ENCODE measurements at regions not wholly inside any gene's neighbourhood (a gene's known extent, or its start where the extent isn't known, plus 50 kb on each side); places are given as distances from the start of the nearest gene placed in this dataset.

DNA sequence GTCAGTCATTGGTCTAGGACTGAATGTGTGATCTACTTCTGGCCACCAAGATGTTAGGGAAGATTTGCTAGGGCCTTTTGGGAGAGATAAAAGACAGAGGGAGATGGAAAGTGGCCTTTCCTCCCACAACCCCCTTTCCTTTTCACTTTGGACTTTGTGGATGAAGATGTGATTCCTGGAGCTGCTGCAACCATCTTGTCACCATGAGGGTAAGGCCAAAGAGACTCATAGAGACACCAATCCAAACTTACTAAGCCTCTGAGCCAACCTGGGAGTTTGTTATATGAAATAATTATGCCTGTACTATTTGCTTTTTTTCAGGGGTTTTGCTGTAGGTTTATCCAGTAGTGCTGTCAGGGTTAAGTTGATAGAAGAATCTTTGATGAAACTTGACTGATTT, 111.8 kb upstream of the SMIM23 start:
- Histone ChIP-seq H3K27ac (ENCODE audit: low read depth, low read length, poor library complexity, severe bottlenecking) (no peak overlapping the region), H3K36me3 (ENCODE audit: insufficient read depth, low read length, poor library complexity, severe bottlenecking) (no peaks in the 10 kb centered on the region), H3K9me3 (ENCODE audit: low read depth, low read length, poor library complexity, severe bottlenecking) (no peaks in the 10 kb centered on the region), H3K4me3 (ENCODE audit: low read depth, low read length, poor library complexity, severe bottlenecking) (no peak overlapping the region), H3K27me3 (replicated peaks; ENCODE audit: insufficient read depth, low read depth, low read length, poor library complexity) (peaks cover 8% of the 10 kb centered on the region), H3K4me1 (ENCODE audit: insufficient read depth, low read length, poor library complexity, severe bottlenecking) (no peaks in the 10 kb centered on the region)
- no TSS peak for BruUV-seq (replicated peaks)
- ChIA-PET POLR2A (ENCODE audit: low non-redundant PET) (no interaction called here), CTCF (no interaction called here)
- TF ChIP-seq, protein P1, sequence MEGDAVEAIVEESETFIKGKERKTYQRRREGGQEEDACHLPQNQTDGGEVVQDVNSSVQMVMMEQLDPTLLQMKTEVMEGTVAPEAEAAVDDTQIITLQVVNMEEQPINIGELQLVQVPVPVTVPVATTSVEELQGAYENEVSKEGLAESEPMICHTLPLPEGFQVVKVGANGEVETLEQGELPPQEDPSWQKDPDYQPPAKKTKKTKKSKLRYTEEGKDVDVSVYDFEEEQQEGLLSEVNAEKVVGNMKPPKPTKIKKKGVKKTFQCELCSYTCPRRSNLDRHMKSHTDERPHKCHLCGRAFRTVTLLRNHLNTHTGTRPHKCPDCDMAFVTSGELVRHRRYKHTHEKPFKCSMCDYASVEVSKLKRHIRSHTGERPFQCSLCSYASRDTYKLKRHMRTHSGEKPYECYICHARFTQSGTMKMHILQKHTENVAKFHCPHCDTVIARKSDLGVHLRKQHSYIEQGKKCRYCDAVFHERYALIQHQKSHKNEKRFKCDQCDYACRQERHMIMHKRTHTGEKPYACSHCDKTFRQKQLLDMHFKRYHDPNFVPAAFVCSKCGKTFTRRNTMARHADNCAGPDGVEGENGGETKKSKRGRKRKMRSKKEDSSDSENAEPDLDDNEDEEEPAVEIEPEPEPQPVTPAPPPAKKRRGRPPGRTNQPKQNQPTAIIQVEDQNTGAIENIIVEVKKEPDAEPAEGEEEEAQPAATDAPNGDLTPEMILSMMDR (conservative IDR thresholded peaks at IDR 0.05; ENCODE audit: low read depth, low read length) = no peak
- intact Hi-C loops (cut with micrococcal nuclease; ENCODE audit: unreplicated experiment) = no loop called here
- DNase-seq (ENCODE audit: low spot score) = no peak

DNA sequence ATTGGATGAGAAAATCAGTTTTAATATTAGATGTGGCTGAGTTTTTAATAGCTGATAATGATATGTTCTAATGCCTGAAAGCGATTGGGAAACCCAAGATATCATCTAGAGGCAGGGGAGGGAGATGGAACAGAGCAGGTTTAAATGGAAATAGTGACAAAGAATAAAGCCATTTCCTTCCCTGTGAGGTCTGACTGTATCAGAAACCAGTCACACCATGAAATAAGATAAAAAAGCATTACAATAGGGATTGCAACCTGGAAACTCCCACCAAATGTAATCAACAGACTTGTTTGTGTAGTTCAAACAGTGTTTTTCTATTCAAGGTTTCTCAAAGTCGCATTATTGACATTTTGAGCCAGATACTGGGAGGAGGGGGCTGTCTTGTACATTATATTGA, 110.1 kb upstream of the SMIM23 start:
- no peaks in the 10 kb centered on the region for H3K9me3 ChIP-seq (ENCODE audit: low read depth, low read length, poor library complexity, severe bottlenecking)
- TF ChIP-seq, protein P1 (conservative IDR thresholded peaks at IDR 0.05; ENCODE audit: low read depth, low read length) = no peak
- TF ChIP-seq EZH2 (IDR thresholded peaks at IDR 0.05; ENCODE audit: borderline replicate concordance, low read depth, low read length, poor library complexity, severe bottlenecking) = no peak
- no TSS peak for BruUV-seq (replicated peaks)
- H3K4me3 ChIP-seq (ENCODE audit: low read depth, low read length, poor library complexity, severe bottlenecking) = no peak overlapping the region
- no peak for DNase-seq (ENCODE audit: low spot score)
- intact Hi-C loops (cut with micrococcal nuclease; ENCODE audit: unreplicated experiment) = no loop called here
- H3K36me3 ChIP-seq (ENCODE audit: insufficient read depth, low read length, poor library complexity, severe bottlenecking) = no peaks in the 10 kb centered on the region
- H3K27ac ChIP-seq (ENCODE audit: low read depth, low read length, poor library complexity, severe bottlenecking) = no peak overlapping the region
- no peaks in the 10 kb centered on the region for H3K4me1 ChIP-seq (ENCODE audit: insufficient read depth, low read length, poor library complexity, severe bottlenecking)
- CTCF ChIA-PET = no interaction called here
- peaks cover 8% of the 10 kb centered on the region for H3K27me3 ChIP-seq (replicated peaks; ENCODE audit: insufficient read depth, low read depth, low read length, poor library complexity)
- POLR2A ChIA-PET (ENCODE audit: low non-redundant PET) = no interaction called here

DNA sequence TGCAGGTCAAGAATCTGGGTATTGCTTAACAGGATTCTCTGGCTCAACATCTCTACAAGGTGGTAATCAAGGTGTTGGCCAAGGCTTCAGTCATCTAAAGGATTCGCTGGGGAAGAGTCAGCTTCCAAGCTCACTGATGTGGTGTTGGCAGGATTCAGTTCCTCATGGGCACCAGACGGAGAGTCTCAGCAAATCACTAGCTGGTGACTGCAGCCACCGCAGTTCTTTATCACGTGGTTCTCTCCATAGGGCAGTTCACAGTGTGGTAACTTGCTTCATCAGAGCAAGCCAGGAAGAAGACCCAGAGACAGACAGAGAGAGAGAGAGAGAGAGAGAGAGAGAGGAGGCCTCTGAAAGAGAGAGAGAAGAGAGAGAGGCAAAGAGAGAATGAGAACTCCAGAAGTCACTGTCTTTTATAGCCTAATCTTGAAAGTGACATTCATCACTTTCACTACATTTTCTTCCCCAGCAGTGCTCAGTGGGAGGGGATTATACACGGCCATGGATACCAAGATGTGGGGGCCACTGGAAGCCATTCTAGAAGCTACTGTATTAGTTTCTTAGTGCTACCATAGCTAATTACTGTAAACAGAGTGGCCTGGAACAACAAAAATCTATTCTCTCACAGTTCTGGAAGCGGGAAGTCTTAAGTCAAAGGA, 109.2 kb upstream of the SMIM23 start:
- BruUV-seq (replicated peaks) = no TSS peak
- Histone ChIP-seq H3K9me3 (ENCODE audit: low read depth, low read length, poor library complexity, severe bottlenecking) (no peaks in the 10 kb centered on the region), H3K27me3 (replicated peaks; ENCODE audit: insufficient read depth, low read depth, low read length, poor library complexity) (peaks cover 8% of the 10 kb centered on the region), H3K27ac (ENCODE audit: low read depth, low read length, poor library complexity, severe bottlenecking) (no peak overlapping the region), H3K4me1 (ENCODE audit: insufficient read depth, low read length, poor library complexity, severe bottlenecking) (no peaks in the 10 kb centered on the region), H3K4me3 (ENCODE audit: low read depth, low read length, poor library complexity, severe bottlenecking) (no peak overlapping the region), H3K36me3 (ENCODE audit: insufficient read depth, low read length, poor library complexity, severe bottlenecking) (no peaks in the 10 kb centered on the region)
- ChIA-PET POLR2A (ENCODE audit: low non-redundant PET) (no interaction called here), CTCF (no interaction called here)
- no peak for TF ChIP-seq EZH2 (IDR thresholded peaks at IDR 0.05; ENCODE audit: borderline replicate concordance, low read depth, low read length, poor library complexity, severe bottlenecking)
- TF ChIP-seq, protein P1 (conservative IDR thresholded peaks at IDR 0.05; ENCODE audit: low read depth, low read length) = no peak
- intact Hi-C loops (cut with micrococcal nuclease; ENCODE audit: unreplicated experiment) = no loop called here
- DNase-seq (ENCODE audit: low spot score) = no peak

Measured in A673 (cell line).